Stimulated activated CD4-positive, alpha-beta T cell treated with anti-CD3 and anti-CD28 coated beads, Interleukin-1b, Interleukin-23, amount 100 ng/mL, for 1 hour (primary cell): ENCODE measurements at regions not wholly inside any gene's neighbourhood (a gene's known extent, or its start where the extent isn't known, plus 50 kb on each side); places are given as distances from the start of the nearest gene placed in this dataset.
"Not testable (repeated sequence)": the region's sequence is repeated elsewhere in the genome, so short reads cannot be mapped to it uniquely, and the experiment has no call there.

Experiments
- DNase-seq, 2 donors: peaks; one replicate each; pipeline ENCODE4 v3.0.0-alpha.2; 2020; ENCODE audit warnings: low read depth in 2 of 2

DNA sequence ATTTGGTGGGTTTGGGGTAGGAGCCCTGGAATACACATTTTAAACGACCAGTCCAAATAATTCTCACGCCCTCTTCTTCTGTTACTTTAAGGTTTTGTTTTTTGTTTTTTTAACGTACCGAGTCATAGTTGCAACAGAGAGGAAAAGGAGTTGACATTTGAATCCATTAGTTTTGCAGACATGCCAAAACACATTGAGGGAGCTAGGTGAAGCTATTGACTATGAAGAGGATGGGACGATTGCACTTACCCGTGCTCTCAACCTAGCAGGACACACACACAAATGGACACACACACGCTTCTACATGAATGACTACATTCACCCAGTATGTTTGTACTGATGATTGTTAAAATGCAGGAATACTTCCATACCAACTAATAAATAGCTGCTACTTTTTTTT is 54.3 kb upstream of the CIT start:
- no peak for DNase-seq

DNA sequence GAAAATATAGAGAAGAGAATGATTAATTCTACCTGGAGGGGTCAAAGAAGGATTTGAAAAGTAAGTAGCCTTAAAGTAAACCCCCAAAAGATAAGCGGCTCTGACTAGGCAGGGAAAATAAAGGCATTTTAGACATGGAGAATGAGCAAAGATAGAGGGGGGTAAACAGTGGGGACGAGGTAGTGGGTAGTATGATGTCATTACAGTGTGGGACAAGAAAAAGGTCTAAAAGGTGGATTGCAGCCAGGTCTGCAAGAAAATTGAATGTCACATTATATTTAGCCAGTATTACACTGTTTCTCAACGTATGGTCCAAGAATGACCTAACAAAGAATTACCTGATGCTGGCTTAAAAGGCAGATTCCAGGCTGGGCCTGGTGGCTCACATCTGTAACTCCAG is 55.8 kb upstream of the CIT start:
- DNase-seq: no peak

DNA sequence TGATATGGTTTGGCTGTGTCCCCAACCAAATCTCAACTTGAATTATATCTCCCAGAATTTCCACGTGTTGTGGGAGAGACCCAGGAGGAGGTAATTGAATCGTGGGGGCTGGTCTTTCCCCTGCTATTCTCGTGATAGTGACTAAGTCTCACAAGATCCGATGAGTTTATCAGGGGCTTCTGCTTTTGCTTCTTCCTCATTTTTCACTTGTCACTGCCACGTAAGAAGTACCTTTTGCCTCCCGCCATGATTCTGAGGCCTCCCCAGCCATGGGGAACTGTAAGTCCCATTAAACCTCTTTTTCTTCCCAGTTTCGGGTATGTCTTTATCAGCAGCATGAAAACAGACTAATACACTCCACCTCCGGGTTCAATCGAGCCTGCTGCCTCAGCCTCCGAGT is 54.3 kb upstream of the BICDL1 start:
- DNase-seq: not testable (repeated sequence)

DNA sequence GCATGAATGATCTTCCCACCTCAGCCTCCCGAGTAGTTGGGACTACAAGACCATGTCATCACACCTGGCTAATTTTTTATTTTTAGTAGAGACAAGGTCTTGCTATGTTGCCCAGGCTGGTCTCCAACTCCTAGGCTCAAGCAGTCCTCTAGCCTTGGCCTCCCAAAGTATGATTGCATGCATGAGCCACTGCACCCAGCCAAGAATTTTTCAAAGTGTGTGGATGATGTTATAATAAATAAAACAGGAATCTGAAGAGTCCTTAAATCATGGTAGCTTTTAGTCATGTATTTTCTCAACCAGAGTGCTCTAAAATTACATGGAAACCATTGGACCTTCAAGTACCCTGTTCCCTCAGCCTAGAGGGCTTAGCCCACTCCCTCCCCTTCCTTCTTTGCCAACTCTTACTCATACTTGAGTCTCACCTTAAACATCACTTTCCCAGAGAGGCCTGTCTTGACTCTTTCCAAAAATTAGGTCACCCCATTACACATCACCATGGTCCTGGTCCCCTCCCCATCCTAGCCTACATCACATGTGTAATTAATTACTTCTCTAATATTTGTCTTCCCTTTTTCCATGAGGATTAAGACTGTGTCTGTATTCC is 52.2 kb upstream of the BICDL1 start:
- no peak for DNase-seq

DNA sequence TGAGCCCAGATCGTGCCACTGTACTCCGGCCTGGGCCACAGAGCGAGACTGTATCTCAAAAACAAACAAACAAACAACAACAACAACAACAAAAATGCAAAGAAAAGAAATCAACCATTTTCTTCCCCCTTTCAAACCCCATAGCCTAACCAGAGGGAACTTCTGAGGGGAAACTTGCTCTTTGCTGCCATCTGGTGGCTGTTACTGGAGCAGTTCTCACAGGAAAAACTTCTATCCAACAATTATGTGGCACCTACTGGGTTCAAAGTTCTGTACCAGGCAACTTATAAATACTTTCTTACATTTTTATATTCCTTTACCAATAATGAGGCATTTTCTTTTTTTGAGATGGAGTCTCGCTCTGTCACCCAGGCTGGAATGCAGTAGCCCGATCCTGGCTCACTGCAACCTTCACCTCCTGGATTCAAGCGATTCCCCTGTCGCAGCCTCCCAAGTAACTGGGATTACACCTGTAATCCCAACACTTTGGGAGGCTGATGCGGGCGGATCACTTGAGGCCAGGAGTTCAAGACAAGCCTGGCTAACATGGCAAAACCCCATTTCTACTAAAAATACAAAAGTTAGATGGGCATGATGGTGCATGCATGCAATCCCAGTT is 50.9 kb upstream of the BICDL1 start:
- peak; percentile 47 to 48 for DNase-seq
